Dermis blood vessel endothelial cell (primary cell): ENCODE measurements at regions not wholly inside any gene's neighbourhood (a gene's known extent, or its start where the extent isn't known, plus 50 kb on each side); places are given as distances from the start of the nearest gene placed in this dataset.

Experiments
- DNase-seq: peaks from one replicate; pipeline ENCODE4 v3.0.0; 2010

DNA sequence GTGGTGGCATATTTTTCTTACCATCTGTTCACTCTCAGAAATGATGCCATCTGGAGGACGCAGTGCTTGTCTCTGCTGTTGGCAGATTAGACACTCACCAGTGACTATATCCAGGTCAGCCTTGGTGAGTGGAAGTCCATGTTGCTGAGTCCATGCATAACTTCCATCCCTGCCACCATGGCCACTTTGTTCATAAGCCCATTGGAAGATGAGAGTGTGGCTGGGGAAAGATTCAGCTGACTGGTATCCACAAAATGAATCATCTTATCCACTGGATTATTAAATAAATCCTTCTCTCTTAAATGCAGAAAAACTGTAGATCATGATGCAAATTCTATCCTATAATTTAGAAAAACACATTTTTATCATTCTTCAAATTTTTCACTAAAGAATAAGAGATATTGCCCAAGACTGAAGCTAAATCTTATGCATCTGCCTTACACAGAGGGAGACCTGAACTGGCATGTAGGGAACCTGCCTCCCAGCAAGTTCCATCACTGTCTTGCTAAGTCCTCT is 726.9 kb downstream of the TNS3 start:
- no peak for DNase-seq

DNA sequence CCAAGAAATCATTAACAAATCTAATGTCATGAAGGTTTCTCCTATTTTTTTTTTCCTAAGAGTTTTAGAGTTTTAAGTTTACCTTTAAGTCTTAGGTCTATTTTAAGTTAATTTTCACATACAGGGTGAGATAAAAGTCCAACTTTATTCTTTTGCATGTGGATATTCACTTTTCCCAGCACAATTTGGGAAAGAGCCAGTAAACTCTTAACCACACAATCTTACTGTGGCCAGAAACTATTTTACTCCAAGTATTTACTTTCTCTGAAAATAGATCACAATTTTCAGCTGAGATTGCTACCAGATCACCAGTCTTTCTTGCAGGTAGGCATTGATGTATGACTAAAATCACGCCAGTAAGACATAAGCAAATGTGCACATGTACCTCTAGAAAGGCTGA is 728.5 kb downstream of the TNS3 start:
- no peak for DNase-seq

DNA sequence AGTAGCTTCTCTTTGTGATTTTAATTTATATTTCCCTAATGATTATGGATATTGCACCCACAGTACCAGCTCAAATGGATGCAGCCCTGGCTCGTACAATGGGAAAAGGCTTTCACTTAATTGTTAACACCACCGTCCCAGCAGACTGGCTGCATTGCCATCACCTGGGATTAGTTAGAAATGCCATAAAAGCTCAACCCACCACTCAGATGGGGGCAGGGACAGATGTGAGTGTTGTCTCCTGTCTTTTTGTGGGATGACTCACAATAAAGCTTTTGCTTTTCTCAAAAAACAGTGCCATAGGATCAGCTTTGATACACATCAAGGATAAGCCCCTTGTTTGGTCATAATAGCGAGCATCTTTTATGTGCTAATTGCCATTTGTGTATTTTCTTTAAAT is 729.1 kb downstream of the TNS3 start:
- DNase-seq = no peak

DNA sequence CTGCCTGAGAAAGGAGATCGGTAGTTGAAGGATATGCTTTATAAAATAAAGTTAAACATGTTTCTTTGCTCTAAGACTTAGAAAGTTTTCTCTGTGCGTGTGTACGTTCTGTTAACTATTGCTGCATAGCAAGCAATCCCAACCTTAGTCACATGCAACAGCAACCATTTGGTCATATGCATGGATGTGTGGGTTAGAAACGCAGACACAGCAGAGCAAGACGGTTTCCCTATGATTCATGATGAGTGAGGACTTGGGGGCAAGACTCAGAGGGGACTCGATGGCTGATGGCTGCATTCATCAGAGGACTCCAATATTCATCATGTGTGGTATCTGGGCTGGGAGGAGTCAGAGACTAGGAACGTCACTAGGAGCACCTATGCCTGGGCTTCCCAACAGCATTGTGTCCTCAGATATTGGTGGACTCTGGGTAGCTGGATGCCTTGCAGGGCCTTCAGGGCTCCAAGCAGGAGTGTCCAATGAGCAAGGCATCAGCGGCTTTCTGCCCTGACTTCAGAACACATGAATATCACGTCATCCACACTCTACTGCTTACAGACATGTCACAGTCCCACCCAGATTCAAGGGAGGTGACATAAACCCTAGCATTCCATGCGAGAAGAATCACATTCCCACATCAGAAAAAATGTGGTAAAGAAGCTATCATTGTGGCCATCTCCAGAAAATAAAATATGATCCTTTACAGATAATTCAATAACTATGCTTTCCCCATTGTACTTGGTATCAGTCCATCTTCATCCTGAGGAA is 731.2 kb downstream of the TNS3 start:
- no peak for DNase-seq

DNA sequence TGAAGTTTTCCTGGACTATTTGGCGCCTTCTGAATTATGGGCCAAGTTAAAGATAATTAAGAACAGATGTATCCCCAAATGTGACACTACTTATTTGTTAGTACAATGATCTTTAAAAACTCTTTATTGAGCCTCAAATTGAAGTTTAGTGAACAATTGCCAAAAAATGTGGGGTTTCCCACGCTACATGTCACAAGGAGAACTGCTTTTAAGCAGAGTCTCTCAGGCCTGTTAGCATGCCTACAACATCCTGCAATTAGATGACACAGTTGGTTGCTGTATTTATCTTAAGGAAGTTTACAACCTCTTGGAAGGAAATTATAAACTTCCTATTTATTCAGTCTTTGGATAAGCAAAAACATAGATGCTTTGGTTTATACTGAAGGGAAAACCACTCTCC is 733.0 kb downstream of the TNS3 start:
- DNase-seq = peak; percentile 63

DNA sequence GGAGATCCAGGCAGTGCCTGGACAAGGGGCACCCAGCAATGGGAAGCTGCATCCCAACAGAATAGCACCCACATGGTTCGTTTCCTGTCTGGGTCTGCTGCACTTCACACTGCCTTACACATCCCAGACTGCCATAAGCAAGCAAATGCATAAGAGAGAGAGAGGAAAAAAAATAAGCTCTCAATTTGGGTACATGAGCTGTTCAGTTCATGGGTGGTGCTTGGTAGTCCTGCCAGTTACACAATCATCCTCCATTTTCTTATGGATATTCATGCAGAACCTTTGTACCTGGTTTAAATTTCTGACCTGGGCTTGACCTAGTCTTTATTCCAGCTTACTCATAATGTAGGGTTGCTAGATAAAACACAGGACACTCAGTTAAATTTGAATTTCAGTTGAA is 733.6 kb downstream of the TNS3 start:
- no peak for DNase-seq

DNA sequence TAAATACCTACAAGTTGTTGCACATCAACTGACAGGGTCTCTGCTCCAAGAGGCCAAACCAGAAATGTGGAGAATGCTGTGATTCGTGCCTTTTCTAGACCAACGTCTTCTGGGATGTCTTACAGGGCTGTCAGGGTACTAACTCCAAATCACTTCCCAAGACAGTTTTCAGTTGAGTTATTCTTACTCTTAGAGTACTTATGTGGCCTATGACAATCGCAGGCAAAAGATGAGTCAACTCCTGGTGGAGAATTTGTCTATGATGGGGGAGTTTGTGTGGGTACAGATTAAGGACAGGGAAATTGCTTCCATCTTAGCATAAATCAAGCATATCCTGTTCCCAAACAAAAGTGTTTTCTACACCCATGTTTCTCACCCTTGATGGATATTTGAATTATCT is 734.8 kb downstream of the TNS3 start:
- no peak for DNase-seq

DNA sequence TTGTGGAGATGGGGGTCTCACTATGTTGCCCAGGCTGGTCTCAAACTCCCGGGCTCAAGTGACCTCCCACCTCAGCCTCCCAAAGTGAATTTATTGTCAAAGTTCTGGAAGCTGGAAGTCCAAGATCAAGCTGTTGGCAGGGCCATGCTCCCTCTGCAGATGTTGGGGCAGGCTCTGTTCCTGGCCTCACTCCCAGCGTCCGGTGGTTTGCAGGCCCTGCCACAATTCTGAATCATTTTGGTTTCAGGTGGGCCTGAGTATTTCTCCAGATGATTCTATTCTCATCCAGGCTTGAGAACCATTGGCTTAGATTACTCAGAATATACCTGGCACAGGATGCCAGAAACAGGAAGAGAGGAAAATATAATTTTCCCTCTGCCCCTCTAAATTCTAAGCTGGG is 737.4 kb downstream of the TNS3 start:
- DNase-seq = no peak

DNA sequence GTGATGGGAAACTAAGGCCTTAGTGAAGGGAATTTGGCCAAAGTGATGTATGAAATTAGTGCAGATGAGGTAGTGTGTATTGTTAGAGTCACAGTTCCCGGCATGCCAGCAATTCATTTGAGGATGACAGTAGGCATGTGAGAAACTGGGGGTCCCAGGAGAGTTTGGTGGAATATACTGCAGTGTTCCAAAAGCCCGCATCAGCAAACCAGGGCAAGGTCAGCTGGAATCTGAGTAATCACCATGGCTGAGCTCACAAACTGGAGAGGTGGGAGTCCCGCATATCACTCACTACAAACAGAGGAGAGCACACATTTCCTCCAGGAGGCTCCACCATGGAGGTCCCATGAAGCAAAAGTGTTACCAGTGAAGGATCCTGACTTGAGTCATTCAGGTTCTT is 740.7 kb downstream of the TNS3 start:
- DNase-seq = no peak

DNA sequence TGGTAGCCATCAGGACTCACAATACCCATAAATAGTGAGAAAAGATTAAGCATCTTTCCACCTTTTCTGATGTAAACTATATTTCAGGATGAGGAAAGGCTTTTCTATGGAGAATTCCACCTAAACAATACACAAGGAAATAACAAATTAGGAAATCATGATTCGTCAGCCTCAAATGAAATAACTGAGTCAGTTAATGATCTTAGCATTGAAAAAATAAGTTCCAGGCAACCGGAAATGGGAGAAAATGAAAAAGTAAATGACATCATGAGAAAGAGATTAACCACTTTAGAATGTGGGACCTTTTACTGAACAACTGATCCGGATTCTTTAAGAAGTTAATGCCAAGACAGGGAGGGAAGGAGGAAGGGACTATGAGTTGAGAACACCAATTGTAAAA is 742.3 kb downstream of the TNS3 start:
- peak; percentile 73 for DNase-seq

DNA sequence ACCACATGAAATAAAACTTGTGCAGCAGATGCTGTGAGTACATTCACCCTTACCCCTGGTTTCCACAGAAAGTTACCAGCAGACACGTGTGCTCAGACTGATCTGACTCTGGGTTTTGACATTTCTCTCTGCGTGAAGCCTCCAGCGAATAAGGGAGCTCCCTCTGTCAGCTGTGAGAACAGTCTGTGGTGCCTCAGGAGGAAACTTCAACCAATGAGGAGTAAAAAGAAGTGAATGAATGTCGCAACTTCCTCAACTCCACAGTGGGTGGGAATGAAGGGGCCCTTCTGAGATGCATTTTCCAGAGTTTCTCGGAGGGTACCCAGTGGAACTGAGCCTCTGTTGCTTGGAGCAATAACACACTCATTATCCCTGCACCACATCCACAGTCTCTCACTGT is 743.4 kb downstream of the TNS3 start:
- DNase-seq = no peak

DNA sequence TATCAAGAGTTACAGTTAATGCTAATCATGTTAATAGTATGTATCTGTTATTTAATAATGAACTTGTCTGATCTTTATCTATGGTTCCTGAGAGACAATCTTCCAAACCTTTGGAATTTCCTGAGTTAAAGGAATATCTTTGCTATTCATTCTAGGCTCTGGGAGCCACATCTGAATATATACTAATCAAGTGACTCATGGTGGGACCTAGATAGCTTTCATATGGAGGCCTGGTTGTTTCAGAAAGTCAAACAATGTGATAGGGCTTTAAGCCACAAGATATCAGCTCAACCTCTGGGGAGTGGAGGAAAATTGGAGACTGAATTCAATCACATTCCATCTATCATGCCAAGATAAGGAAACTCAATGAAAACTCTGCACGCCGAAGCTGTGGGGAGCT is 746.4 kb downstream of the TNS3 start:
- DNase-seq = peak; percentile 20

DNA sequence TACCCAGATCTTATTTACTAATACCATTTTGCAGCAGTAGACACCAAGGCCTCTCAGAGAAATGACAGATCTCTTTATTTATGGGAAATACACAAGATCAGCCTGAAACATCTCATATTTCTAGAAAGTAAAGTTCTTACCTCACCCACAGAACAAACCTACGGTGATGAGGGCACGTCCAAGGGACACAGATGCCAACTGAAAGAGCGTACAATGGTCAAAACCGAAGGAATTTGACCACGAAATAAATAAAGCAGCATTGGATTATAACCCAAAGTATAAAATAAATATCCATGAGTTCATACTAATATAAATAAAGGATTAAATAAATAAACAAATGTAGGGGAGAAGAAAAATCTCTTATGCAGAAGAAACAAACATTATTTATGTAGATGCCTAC is 747.0 kb downstream of the TNS3 start:
- no peak for DNase-seq

DNA sequence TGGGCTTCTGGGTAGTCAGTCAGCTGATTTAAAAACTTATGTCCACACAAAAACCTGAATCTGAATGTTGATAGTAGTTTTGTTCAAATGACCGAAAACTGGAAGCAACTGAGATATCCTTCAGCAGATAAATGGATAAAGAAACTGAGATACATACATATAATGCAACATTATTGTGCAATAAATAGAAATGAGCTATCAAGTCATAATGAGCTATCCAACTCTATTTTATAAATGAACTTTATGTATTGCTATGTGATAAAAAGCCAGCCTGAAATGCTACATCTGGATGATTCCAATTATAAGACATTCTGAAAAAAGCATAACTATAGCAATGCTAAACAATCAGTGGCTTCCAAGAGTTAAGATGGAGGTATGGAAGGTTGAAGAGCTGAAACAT is 748.7 kb downstream of the TNS3 start:
- DNase-seq = no peak

DNA sequence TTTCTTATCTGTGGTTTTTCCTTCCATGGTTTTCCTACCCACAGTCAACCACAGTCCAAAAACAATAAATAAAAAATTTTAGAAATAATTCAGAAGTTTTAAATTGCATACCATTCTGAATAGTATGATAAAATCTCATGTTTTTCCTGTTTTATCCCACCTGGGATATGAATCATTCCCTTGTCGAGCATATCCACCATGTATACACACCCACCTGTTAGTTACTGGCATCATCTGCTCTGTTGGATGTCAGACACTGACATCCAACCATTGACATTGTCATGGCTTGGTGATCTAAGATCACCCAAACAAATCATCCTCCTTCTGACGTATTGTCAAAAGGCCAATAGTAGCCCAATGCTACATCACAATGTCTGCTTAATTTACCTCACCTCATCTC is 749.8 kb downstream of the TNS3 start:
- no peak for DNase-seq

DNA sequence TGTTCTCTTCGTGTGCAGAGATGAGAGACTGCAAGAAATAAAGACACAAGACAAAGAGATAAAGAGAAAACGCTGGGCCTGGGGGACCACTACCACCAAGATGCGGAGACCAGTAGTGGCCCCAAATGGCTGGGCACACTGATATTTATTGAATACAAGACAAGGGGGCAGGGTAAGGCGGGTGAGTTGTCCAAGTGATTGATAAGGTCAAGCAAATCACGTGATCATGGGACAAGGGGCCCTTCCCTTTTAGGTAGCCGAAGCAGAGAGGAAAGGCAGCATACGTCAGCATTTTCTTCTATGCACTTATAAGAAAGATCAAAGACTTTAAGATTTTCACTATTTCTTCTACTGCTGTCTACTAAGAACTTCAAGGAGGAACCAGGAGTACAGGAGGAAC is 762.1 kb downstream of the TNS3 start:
- no peak for DNase-seq

DNA sequence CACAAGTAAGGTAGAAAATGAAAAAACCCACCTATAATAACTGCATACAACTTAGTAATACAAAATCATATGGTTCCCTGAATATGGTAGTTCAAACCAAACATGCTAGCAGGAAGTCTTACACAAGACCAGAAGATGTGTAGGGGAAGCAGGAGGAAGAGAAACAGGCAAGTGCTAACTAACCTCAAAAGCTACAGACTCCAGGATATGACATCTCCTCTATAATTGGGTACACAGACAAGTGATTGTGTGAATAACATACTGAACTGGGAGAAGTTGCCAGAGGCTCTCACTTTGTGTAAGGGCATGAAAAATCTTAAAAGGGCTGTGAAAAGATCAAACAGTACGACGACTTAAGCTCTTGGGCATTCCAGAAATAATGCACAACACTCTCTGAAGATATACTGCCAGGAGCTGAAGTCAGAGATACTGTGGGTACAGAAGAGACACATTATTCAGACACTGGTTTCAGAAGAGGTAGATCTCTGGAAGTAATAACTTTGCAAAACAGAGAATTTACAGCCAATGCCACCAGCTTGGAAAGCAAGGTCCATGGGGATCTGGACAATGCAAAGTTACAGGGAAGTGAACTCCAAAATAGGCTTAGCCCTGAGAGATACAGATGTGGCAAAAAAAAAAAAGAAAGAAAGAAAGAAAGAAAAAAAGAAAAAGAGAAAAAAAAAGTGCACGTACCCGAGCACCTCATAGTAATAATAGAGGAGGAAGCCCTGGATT is 767.2 kb downstream of the TNS3 start:
- peak; percentile 13 for DNase-seq

DNA sequence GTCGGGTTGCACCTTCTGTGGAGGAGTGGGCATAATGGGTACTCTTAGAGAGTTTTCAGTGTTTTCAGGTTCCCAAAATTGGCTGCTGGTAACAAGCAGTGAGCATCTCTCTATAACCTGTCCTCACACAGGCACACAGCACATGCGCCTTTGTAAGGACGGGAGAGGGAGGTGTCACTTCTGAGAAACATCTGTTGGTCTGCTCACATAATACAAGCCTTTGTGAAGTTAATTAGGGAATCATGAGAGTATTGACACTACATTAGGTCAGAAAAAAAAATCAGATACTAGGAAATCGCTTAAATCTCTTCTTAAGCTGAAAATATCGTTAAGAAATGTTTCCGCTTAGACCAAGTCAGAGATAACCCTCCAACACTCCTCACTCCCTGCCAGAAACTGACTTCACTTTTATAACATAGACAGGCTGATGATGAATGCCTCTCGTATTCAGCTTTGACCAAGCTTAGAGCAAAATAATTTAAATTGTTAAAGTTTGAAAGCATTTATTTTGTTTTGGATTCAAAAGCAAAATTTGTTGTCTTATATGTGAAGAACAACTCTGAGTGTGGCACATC is 769.7 kb downstream of the TNS3 start:
- DNase-seq = no peak

DNA sequence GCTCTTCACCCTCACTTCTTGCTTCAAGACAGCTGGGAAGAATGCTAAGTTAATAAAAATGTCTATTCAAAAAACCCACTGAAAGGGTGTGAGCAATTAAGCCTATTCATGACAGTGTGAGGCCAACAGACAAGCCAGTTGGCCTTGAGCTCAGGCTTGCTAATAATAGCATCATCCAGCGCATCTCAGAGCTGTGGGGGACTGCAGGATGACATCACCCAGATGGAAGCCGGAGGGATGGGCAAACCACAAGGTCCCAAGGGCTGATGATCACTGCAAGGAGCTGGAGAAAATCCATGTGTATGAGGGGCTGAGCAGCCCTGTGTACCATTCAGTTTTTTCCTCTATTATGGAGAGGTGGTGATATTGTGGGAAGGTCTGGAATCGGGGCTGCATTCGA is 770.4 kb downstream of the TNS3 start:
- no peak for DNase-seq

DNA sequence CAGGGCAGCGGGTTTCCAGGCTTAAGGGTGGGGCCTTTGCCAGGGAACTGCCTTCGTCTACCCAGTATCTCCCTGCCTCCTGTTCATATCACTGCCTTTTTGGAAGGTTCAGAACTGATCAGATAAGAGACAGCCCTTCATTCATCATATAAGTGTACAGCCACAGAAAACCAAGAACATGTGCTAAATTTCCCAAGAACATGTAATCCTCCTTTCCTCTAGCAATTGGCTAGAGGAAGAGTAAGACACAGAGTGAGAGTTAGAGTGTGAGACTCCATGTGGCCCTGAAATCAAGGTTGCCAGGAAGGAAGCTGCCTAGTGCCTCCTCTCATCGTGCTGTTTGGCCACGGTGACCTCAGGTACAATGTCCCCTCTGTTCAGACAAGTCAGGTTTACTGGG is 770.9 kb downstream of the TNS3 start:
- DNase-seq = no peak

DNA sequence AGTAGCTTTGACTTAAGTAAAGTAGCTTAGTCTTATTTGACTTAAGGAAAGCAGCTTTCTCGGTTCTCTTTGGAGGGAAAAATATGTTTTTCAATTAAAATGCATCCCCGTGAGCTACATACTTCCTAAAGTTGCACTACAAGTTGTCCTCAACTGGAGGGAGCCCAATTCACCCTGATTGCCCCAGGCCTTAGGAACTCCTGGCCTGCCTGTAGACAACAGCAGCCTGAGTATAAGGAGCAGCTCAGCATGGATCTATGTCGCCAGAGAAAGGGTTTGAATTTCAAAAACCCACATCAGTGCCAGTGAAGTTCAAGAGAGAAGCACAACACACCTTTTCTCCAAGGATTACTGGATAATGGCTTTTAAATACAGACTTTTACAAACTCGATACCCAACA is 772.0 kb downstream of the TNS3 start:
- no peak for DNase-seq

DNA sequence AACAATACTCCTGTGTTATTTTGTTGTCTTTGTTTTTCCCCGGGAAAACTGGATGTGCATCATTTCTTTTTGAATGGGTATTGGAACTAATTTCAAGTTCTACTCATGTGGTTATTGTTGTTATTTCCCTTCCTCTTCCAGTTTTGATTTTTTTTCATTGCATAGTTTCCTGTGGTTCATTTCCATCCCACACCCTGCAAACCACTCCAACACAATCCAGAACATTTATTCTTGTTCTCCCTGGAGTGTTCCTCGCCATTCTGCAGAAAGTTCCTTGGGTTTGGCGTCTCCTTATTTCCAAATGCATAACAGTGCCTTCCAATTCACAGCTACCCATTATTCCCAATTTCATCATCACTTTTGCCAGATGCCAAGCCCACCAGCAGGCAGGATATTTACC is 775.1 kb downstream of the TNS3 start:
- DNase-seq = peak; percentile 24

DNA sequence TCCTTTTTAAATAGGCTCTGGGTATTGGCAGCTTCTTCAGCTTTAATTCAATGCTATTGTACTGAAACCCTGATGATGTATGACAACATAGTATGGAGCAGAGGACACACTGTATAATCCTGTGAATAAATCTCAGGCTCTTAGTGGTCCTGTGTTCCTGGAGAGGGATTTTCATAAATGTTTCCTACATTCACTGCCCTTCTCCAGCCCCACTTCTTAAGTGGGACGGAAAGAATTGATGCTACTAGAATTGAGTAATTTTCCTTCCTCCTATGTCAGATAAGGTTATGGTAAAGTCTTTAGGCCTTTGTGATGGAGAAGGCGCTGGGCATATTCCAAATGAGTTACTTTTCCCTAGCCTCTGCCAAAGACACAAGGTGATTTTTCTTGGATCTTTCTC is 779.4 kb downstream of the TNS3 start:
- no peak for DNase-seq

DNA sequence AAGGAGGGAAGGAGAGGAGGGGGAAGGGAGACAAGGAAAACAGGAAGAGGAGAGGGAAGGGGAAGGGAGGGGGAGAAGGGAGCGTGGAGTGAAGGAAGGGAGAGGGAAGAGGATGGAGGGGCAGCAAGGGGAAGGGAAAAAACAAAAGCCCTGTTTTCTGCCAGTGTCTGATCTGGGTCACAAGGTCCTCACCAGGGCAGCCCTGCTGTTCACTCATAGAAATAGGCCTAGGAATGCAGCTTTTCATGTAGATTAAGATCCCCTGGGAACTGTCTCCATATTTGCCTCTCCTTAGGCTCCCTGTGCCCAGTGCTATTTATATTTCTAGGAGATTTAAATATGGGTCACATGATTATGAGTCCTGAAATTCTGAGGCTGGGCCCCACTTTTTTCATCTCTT is 790.7 kb downstream of the TNS3 start:
- DNase-seq = no peak
